Liver (tissue), 8 donors: ENCODE measurements at regions not wholly inside any gene's neighbourhood (a gene's known extent, or its start where the extent isn't known, plus 50 kb on each side); places are given as distances from the start of the nearest gene placed in this dataset.

ENCODE experiments used
- DNase-seq: peaks from one replicate; pipeline ENCODE4 v3.0.0-alpha.2; 2017; ENCODE audit warnings: low spot score
- H3K27ac ChIP-seq, 2 donors: one replicate each; pipeline ENCODE4 v1.7.0; 2013; ENCODE audit warnings: inconsistent platforms in 2 of 2, low read length in 2 of 2, control low read depth in 1 of 2, low read depth in 1 of 2, mild to moderate bottlenecking in 1 of 2
- H3K27me3 ChIP-seq, 4 donors: one replicate each; pipeline versions ENCODE4 v1.6.1 to v1.7.0; 2013; ENCODE audit warnings: low read length in 3 of 4, inconsistent platforms in 1 of 4, mild to moderate bottlenecking in 1 of 4, moderate library complexity in 1 of 4; ENCODE audit not compliant: control insufficient read depth in 4 of 4, insufficient read depth in 4 of 4
- H3K36me3 ChIP-seq, 4 donors: one replicate each; pipeline versions ENCODE4 v1.6.1 to v1.7.0; 2013; ENCODE audit warnings: low read length in 3 of 4, mild to moderate bottlenecking in 3 of 4, low read depth in 1 of 4, moderate library complexity in 1 of 4; ENCODE audit not compliant: control insufficient read depth in 4 of 4, insufficient read depth in 3 of 4
- H3K4me1 ChIP-seq, 4 donors: one replicate each; pipeline versions ENCODE4 v1.6.1 to v1.7.0; 2013; ENCODE audit warnings: low read length in 3 of 4, mild to moderate bottlenecking in 3 of 4, moderate library complexity in 1 of 4; ENCODE audit not compliant: control insufficient read depth in 4 of 4, insufficient read depth in 4 of 4
- H3K4me3 ChIP-seq, 3 donors: one replicate each; pipeline versions ENCODE4 v1.6.1 to v1.7.0; 2013; ENCODE audit warnings: low read length in 3 of 3, control low read depth in 1 of 3, low read depth in 1 of 3, mild to moderate bottlenecking in 1 of 3
- H3K9ac ChIP-seq, 2 donors: one replicate each; pipeline ENCODE4 v1.7.0; 2013; ENCODE audit warnings: low read length in 2 of 2, mild to moderate bottlenecking in 2 of 2, moderate library complexity in 2 of 2, control low read depth in 1 of 2, low read depth in 1 of 2
- H3K9me3 ChIP-seq, 4 donors: one replicate each; pipeline versions ENCODE4 v1.6.1 to v1.7.0; 2013; ENCODE audit warnings: low read length in 3 of 4; ENCODE audit not compliant: control insufficient read depth in 4 of 4
- CTCF ChIP-seq: fragments of 150-350 bp; IDR thresholded peaks from 2 replicates; pipeline ENCODE4 v1.5.1; 2017; ENCODE audit warnings: improper control_type of control experiment, low read depth, low read length; ENCODE audit not compliant: missing input control
- FOXA1 ChIP-seq: IDR thresholded peaks from 2 replicates; pipeline ENCODE4 v1.6.1; 2016; ENCODE audit warnings: antibody characterized with exemption
- HNF4G ChIP-seq: IDR thresholded peaks from 2 replicates; pipeline ENCODE4 v1.6.1; 2016; ENCODE audit warnings: antibody characterized with exemption
- JUND ChIP-seq, 2 donors: IDR thresholded peaks; 2 replicates each; pipeline ENCODE4 v1.6.1; 2016; ENCODE audit warnings: antibody characterized with exemption in 2 of 2
- MAX ChIP-seq: IDR thresholded peaks from 2 replicates; pipeline ENCODE4 v1.6.1; 2016; ENCODE audit warnings: antibody characterized with exemption
- NR2F2 ChIP-seq: IDR thresholded peaks from 2 replicates; pipeline ENCODE4 v1.6.1; 2016; ENCODE audit warnings: antibody characterized with exemption
- RAD21 ChIP-seq, 2 donors: IDR thresholded peaks; 2 replicates each; pipeline ENCODE4 v1.6.1; 2016; ENCODE audit warnings: antibody characterized with exemption in 2 of 2, mild to moderate bottlenecking in 2 of 2
- RXRA ChIP-seq, 2 donors: IDR thresholded peaks; 2 replicates each; pipeline ENCODE4 v1.6.1; 2017 to 2018; ENCODE audit warnings: antibody characterized with exemption in 2 of 2, mild to moderate bottlenecking in 1 of 2
- TAF1 ChIP-seq: conservative IDR thresholded peaks from 2 replicates; pipeline ENCODE4 v1.6.1; 2016; ENCODE audit warnings: antibody characterized with exemption, mild to moderate bottlenecking
- WGBS: extraction: QIAGEN DNeasy Blood & Tissue Kit; methylation state at CpG from one replicate; pipeline ENCODE4 v1.1.7; 2013; 5-methylcytosine and 5-hydroxymethylcytosine counted together
- TF ChIP-seq, protein P1 (sequence below): IDR thresholded peaks from 2 replicates; pipeline ENCODE4 v1.6.1; 2016; ENCODE audit warnings: antibody characterized with exemption, mild to moderate bottlenecking
- TF ChIP-seq, protein P2 (sequence below): IDR thresholded peaks from 2 replicates; pipeline ENCODE4 v1.6.1; 2016; ENCODE audit warnings: antibody characterized with exemption
- donor health status: healthy.
- donor health status: healthy.
- donor health status: healthy.
- donor health status: healthy.
- donor health status: healthy.

- no peak for DNase-seq
- WGBS = 88% methylated on average over 34 of the region's 34 CpGs
- no peaks in the 10 kb centered on the region for H3K9me3 ChIP-seq
- peaks cover 0 to 3% (median 0%) of the 10 kb centered on the region in 4 donors for H3K27me3 ChIP-seq
- no peak overlapping the region for H3K27ac ChIP-seq
- H3K4me3 ChIP-seq = no peak overlapping the region
- TF ChIP-seq HNF4G (no peak), MAX (no peak), FOXA1 (no peak), CTCF (no peak), NR2F2 (no peak), TAF1 (no peak), RAD21 (IDR thresholded peaks at IDR 0.05) (no peak), RXRA (IDR thresholded peaks at IDR 0.05) (no peak), JUND (IDR thresholded peaks at IDR 0.05) (no peak)
- TF ChIP-seq, protein P1, sequence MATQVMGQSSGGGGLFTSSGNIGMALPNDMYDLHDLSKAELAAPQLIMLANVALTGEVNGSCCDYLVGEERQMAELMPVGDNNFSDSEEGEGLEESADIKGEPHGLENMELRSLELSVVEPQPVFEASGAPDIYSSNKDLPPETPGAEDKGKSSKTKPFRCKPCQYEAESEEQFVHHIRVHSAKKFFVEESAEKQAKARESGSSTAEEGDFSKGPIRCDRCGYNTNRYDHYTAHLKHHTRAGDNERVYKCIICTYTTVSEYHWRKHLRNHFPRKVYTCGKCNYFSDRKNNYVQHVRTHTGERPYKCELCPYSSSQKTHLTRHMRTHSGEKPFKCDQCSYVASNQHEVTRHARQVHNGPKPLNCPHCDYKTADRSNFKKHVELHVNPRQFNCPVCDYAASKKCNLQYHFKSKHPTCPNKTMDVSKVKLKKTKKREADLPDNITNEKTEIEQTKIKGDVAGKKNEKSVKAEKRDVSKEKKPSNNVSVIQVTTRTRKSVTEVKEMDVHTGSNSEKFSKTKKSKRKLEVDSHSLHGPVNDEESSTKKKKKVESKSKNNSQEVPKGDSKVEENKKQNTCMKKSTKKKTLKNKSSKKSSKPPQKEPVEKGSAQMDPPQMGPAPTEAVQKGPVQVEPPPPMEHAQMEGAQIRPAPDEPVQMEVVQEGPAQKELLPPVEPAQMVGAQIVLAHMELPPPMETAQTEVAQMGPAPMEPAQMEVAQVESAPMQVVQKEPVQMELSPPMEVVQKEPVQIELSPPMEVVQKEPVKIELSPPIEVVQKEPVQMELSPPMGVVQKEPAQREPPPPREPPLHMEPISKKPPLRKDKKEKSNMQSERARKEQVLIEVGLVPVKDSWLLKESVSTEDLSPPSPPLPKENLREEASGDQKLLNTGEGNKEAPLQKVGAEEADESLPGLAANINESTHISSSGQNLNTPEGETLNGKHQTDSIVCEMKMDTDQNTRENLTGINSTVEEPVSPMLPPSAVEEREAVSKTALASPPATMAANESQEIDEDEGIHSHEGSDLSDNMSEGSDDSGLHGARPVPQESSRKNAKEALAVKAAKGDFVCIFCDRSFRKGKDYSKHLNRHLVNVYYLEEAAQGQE = no peak
- TF ChIP-seq, protein P2, sequence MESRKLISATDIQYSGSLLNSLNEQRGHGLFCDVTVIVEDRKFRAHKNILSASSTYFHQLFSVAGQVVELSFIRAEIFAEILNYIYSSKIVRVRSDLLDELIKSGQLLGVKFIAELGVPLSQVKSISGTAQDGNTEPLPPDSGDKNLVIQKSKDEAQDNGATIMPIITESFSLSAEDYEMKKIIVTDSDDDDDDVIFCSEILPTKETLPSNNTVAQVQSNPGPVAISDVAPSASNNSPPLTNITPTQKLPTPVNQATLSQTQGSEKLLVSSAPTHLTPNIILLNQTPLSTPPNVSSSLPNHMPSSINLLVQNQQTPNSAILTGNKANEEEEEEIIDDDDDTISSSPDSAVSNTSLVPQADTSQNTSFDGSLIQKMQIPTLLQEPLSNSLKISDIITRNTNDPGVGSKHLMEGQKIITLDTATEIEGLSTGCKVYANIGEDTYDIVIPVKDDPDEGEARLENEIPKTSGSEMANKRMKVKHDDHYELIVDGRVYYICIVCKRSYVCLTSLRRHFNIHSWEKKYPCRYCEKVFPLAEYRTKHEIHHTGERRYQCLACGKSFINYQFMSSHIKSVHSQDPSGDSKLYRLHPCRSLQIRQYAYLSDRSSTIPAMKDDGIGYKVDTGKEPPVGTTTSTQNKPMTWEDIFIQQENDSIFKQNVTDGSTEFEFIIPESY = no peak
- no peaks in the 10 kb centered on the region for H3K36me3 ChIP-seq
- no peak overlapping the region for H3K9ac ChIP-seq
- no peaks in the 10 kb centered on the region for H3K4me1 ChIP-seq
Observed at GRCh38 chr2:11104794-11105660, 50.2 kb upstream of the SLC66A3 start.
